OCI-LY7 (cell line): ENCODE measurements at regions not wholly inside any gene's neighbourhood (a gene's known extent, or its start where the extent isn't known, plus 50 kb on each side); places are given as distances from the start of the nearest gene placed in this dataset.

Source experiments
- EZH2phosphoT487 ChIP-seq: fragments of 200-600 bp; sonication (generic); IDR thresholded peaks from 2 replicates; pipeline ENCODE4 v1.6.1; 2018; ENCODE audit warnings: low read depth, borderline replicate concordance, mild to moderate bottlenecking, mixed run types, antibody characterized with exemption, low read length, moderate library complexity, mixed read lengths
- TF ChIP-seq, protein P1 (sequence below): fragments of 200-600 bp; sonication (generic); conservative IDR thresholded peaks from 2 replicates; pipeline ENCODE4 v1.5.1; 2014; ENCODE audit warnings: mild to moderate bottlenecking, antibody characterized with exemption, low read length, moderate library complexity, mixed read lengths

DNA sequence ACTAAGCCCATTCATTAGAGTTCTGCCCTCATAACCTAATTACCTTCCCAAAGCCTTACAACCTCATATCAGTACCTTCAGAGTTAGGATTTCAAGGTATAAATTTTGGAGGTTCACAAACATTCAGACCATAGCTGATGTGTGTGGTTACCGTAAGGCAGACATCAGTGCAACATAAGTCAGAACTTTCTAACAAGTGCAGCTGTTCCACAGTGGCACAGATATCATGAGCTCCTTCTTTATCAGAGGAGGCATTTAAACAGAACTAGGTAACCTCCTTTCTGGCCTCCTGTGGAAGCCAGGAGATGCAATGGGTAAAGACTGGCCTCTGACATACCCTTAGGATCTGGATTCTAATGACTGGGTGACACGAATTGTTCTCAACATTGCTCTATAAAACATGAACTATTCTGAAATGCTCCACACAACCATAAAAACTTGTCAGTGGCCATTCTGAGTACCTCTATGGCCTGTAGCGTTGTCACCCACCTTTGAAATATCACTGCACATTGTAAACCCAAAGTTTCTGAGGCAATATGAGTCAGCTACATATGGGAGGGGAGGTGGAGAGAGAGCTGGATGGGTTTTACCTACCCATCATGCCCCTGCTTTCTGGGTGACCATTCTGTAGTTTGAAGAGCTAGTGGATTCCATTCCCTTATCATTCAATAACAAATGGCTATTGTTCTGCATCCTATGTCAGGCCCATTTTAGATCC lies 546.0 kb upstream of the TBL1XR1 start:
- TF ChIP-seq, protein P1, sequence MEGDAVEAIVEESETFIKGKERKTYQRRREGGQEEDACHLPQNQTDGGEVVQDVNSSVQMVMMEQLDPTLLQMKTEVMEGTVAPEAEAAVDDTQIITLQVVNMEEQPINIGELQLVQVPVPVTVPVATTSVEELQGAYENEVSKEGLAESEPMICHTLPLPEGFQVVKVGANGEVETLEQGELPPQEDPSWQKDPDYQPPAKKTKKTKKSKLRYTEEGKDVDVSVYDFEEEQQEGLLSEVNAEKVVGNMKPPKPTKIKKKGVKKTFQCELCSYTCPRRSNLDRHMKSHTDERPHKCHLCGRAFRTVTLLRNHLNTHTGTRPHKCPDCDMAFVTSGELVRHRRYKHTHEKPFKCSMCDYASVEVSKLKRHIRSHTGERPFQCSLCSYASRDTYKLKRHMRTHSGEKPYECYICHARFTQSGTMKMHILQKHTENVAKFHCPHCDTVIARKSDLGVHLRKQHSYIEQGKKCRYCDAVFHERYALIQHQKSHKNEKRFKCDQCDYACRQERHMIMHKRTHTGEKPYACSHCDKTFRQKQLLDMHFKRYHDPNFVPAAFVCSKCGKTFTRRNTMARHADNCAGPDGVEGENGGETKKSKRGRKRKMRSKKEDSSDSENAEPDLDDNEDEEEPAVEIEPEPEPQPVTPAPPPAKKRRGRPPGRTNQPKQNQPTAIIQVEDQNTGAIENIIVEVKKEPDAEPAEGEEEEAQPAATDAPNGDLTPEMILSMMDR, result no peak
- no peak for TF ChIP-seq EZH2phosphoT487
